HG03025 (cell line): ENCODE measurements at regions not wholly inside any gene's neighbourhood (a gene's known extent, or its start where the extent isn't known, plus 50 kb on each side); places are given as distances from the start of the nearest gene placed in this dataset.

Experiments used
- ATAC-seq: cut with Tn5 transposase; IDR thresholded peaks from one replicate; pipeline ENCODE4 v1.9.1; 2021; ENCODE audit warnings: mild to moderate bottlenecking, moderate library complexity; ENCODE audit not compliant: unreplicated experiment, low FRiP score

GRCh38 chr18:77967791-77968190 is 718.1 kb downstream of the GALR1 start:
- no peak for ATAC-seq

- ATAC-seq: no peak
Measured at GRCh38 chr18:77969972-77970371, 720.3 kb downstream of the GALR1 start.

GRCh38 chr18:77970814-77971213 is 721.2 kb downstream of the GALR1 start:
- no peak for ATAC-seq

GRCh38 chr18:77973745-77974144 is 724.1 kb downstream of the GALR1 start:
- no peak for ATAC-seq

GRCh38 chr18:77974329-77974728 is 724.7 kb downstream of the GALR1 start:
- no peak for ATAC-seq

- ATAC-seq: no peak
Measured at GRCh38 chr18:77977331-77977730, 727.7 kb downstream of the GALR1 start.

- ATAC-seq: no peak
Measured at GRCh38 chr18:77980275-77980674, 730.6 kb downstream of the GALR1 start.

- ATAC-seq: no peak
Measured at GRCh38 chr18:77981874-77982273, 732.2 kb downstream of the GALR1 start.

GRCh38 chr18:77983270-77983669 is 733.6 kb downstream of the GALR1 start:
- no peak for ATAC-seq

- ATAC-seq: no peak
Measured at GRCh38 chr18:77984178-77984577, 734.5 kb downstream of the GALR1 start.

GRCh38 chr18:77984833-77985232 is 735.2 kb downstream of the GALR1 start:
- no peak for ATAC-seq

GRCh38 chr18:77985526-77986281 is 736.1 kb downstream of the GALR1 start:
- no peak for ATAC-seq

GRCh38 chr18:77990131-77990530 is 740.5 kb downstream of the GALR1 start:
- no peak for ATAC-seq

- no peak for ATAC-seq
Measured at GRCh38 chr18:77990901-77991300, 741.3 kb downstream of the GALR1 start.

GRCh38 chr18:77992057-77992456 is 742.4 kb downstream of the GALR1 start:
- ATAC-seq: no peak

- no peak for ATAC-seq
Measured at GRCh38 chr18:77993188-77993981, 743.7 kb downstream of the GALR1 start.

GRCh38 chr18:77995593-77995992 is 745.9 kb downstream of the GALR1 start:
- ATAC-seq: no peak

- no peak for ATAC-seq
Measured at GRCh38 chr18:77996737-77997136, 747.1 kb downstream of the GALR1 start.

- ATAC-seq: no peak
Measured at GRCh38 chr18:78001811-78002210, 752.2 kb downstream of the GALR1 start.

GRCh38 chr18:78006006-78006773 is 756.5 kb downstream of the GALR1 start:
- ATAC-seq: no peak

- no peak for ATAC-seq
Measured at GRCh38 chr18:78006774-78007260, 757.2 kb downstream of the GALR1 start.
